ENCODE measurements at regions not wholly inside any gene's neighbourhood (a gene's known extent, or its start where the extent isn't known, plus 50 kb on each side); places are given as distances from the start of the nearest gene placed in this dataset.

DNA sequence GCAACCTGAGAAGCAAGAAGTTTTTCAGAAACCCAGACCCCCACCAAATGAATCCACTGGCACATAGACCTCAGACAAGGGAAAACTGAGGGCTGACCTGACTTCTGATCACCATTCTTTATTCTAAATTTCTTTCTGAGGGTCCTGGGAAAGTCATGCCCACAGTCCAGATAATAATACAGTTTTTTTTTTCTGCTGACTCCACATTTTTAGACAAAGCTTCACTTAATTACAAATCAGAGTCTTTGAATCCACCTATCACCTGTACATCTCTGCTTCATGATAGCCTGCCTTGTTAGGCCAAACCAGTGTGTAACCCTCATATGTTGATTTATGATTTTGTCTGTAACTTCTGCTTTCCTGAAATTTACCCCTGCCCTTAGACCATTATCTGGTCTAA, 103.6 kb downstream of the PSAT1 start:
- Histone ChIP-seq H3K36me3 (no peaks in the 10 kb centered on the region), H3K4me1 (ENCODE audit: insufficient read depth) (no peaks in the 10 kb centered on the region), H3K4me3 (no peak overlapping the region), H3K27ac (no peak overlapping the region), H3K27me3 (no peaks in the 10 kb centered on the region), H3K9me3 (no peaks in the 10 kb centered on the region)
- TF ChIP-seq, protein P1, sequence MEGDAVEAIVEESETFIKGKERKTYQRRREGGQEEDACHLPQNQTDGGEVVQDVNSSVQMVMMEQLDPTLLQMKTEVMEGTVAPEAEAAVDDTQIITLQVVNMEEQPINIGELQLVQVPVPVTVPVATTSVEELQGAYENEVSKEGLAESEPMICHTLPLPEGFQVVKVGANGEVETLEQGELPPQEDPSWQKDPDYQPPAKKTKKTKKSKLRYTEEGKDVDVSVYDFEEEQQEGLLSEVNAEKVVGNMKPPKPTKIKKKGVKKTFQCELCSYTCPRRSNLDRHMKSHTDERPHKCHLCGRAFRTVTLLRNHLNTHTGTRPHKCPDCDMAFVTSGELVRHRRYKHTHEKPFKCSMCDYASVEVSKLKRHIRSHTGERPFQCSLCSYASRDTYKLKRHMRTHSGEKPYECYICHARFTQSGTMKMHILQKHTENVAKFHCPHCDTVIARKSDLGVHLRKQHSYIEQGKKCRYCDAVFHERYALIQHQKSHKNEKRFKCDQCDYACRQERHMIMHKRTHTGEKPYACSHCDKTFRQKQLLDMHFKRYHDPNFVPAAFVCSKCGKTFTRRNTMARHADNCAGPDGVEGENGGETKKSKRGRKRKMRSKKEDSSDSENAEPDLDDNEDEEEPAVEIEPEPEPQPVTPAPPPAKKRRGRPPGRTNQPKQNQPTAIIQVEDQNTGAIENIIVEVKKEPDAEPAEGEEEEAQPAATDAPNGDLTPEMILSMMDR (IDR thresholded peaks at IDR 0.05): no peak
- TF ChIP-seq POLR2A (IDR thresholded peaks at IDR 0.05) (no peak), EP300 (IDR thresholded peaks at IDR 0.05) (no peak)
- intact Hi-C loops (cut with DNase I): no loop called here
- no peak for DNase-seq

DNA sequence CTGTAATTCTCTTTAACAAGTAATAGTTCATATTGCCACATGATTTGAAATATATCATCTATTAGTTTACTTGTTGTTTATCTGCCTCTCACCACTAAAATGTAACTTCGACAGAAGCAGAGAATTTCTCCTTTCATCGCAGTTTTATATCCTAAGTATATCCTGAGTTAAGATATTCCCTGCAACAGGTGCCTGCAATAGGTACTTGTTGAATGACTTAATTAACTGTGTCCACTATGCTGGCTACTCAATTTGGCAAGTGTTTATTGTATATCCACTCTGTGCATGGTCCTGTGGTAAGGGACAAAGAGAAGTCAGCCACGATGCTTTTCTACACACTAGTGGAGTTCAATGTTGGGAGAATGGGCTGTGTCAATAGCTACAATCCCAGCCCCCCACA, 108.5 kb downstream of the PSAT1 start:
- Histone ChIP-seq H3K27ac (no peak overlapping the region), H3K4me1 (ENCODE audit: insufficient read depth) (no peaks in the 10 kb centered on the region), H3K9me3 (no peaks in the 10 kb centered on the region), H3K4me3 (no peak overlapping the region), H3K36me3 (no peaks in the 10 kb centered on the region), H3K27me3 (no peaks in the 10 kb centered on the region)
- WGBS, 3 donors: 86 to 92% (median 88%) methylated on average over 3 of the region's 3 CpGs
- DNase-seq: no peak
- intact Hi-C loops (cut with DNase I): no loop called here
- no peak for TF ChIP-seq EP300 (IDR thresholded peaks at IDR 0.05)
- TF ChIP-seq, protein P1 (IDR thresholded peaks at IDR 0.05): no peak
- no peak for TF ChIP-seq POLR2A (IDR thresholded peaks at IDR 0.05)

DNA sequence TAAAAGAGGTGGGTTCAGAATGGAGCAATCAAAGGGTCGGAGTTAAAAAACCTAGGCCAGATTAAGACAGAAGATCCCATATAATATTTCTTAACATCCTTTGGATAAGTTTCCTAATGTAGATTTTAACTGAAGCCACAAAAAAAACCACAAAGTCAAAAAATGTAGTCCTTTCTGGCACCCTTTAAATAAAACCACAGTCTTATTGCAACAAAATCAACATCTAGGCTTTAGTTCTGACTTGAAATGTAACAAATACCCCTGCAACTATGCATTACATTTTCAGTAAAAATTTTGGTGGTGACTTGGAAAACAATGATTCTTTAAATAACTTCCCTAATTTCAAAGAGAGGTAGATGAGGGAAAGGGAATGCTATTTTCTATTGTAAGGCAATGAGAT, 109.2 kb downstream of the PSAT1 start:
- Histone ChIP-seq H3K27ac (no peak overlapping the region), H3K4me1 (ENCODE audit: insufficient read depth) (no peaks in the 10 kb centered on the region), H3K36me3 (no peaks in the 10 kb centered on the region), H3K4me3 (no peak overlapping the region), H3K9me3 (no peaks in the 10 kb centered on the region), H3K27me3 (no peaks in the 10 kb centered on the region)
- 90 to 94% (median 92%) methylated on average over 1 of the region's 1 CpG for WGBS, 3 donors
- TF ChIP-seq POLR2A (IDR thresholded peaks at IDR 0.05) (no peak), EP300 (IDR thresholded peaks at IDR 0.05) (no peak)
- TF ChIP-seq, protein P1 (IDR thresholded peaks at IDR 0.05): no peak
- intact Hi-C loops (cut with DNase I): no loop called here
- DNase-seq: no peak

DNA sequence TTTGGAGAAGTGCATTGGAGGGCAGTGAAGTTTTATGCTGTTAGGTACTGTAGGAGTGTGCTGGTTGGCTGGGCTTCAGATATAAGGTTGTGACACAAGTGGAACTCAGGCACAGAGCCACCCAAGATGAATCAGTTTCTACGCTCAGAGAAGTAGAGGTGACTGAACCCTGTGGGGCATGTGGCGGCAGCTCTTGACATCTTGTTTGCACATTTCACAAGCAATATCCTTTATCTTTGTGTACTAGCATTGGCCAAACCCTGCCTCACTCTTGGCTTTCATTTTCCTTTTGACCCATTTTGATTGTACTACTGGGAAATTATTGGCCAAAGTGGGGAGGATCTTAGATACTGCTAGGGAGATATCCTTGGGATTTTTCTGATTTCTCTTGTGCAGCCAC, 110.0 kb downstream of the PSAT1 start:
- no peak overlapping the region for H3K4me3 ChIP-seq
- H3K27me3 ChIP-seq: no peaks in the 10 kb centered on the region
- no peaks in the 10 kb centered on the region for H3K4me1 ChIP-seq (ENCODE audit: insufficient read depth)
- H3K27ac ChIP-seq: no peak overlapping the region
- intact Hi-C loops (cut with DNase I): no loop called here
- 75 to 83% (median 82%) methylated on average over 2 of the region's 2 CpGs for WGBS, 3 donors
- TF ChIP-seq, protein P1 (IDR thresholded peaks at IDR 0.05): no peak
- no peak for TF ChIP-seq POLR2A (IDR thresholded peaks at IDR 0.05)
- no peak for TF ChIP-seq EP300 (IDR thresholded peaks at IDR 0.05)
- no peaks in the 10 kb centered on the region for H3K36me3 ChIP-seq
- DNase-seq: no peak
- no peaks in the 10 kb centered on the region for H3K9me3 ChIP-seq

All from ovary (tissue), 7 donors.